SK-N-MC (cell line): ENCODE measurements at regions not wholly inside any gene's neighbourhood (a gene's known extent, or its start where the extent isn't known, plus 50 kb on each side); places are given as distances from the start of the nearest gene placed in this dataset.
"Not testable (repeated sequence)": the region's sequence is repeated elsewhere in the genome, so short reads cannot be mapped to it uniquely, and the experiment has no call there.

ENCODE experiments used
- DNase-seq: peaks from one replicate; pipeline ENCODE4 v3.0.0-alpha.2; 2011; ENCODE audit warnings: low read depth, low spot score
- H3K27ac ChIP-seq: fragments of 200-600 bp; sonication (generic); 2 replicates; pipeline ENCODE4 v1.5.1; 2016; ENCODE audit warnings: mixed run types
- H3K36me3 ChIP-seq: fragments of 200-600 bp; sonication (generic); 2 replicates; pipeline ENCODE4 v1.6.1; 2017; ENCODE audit warnings: antibody characterized with exemption, low read length, mixed read lengths; ENCODE audit not compliant: insufficient read depth
- H3K4me3 ChIP-seq: fragments of 200-600 bp; sonication (generic); 2 replicates; pipeline ENCODE4 v1.5.1; 2016
- H3K9ac ChIP-seq: fragments of 200-600 bp; sonication (generic); 2 replicates; pipeline ENCODE4 v1.8.0; 2017; ENCODE audit warnings: mixed run types, mixed read lengths; ENCODE audit not compliant: insufficient read length
- H3K9me3 ChIP-seq: fragments of 200-600 bp; sonication (generic); 2 replicates; pipeline ENCODE4 v1.6.1; 2017; ENCODE audit warnings: low read depth, mild to moderate bottlenecking, antibody characterized with exemption, low read length, moderate library complexity, mixed read lengths
- EZH2 ChIP-seq: fragments of 200-600 bp; sonication (generic); IDR thresholded peaks from one replicate; pipeline ENCODE4 v1.6.1; 2017; ENCODE audit warnings: antibody characterized with exemption
- FOXP2 ChIP-seq: optimal IDR thresholded peaks from 2 replicates; pipeline ENCODE3; 2011; ENCODE audit warnings: mild to moderate bottlenecking, moderate library complexity; ENCODE audit not compliant: insufficient read depth; ENCODE audit errors: extremely low read length, control extremely low read depth
- POLR2AphosphoS5 ChIP-seq: IDR thresholded peaks from 2 replicates; pipeline ENCODE4 v1.6.1; 2012; ENCODE audit warnings: mild to moderate bottlenecking, low read depth, low read length, borderline replicate concordance

DNA sequence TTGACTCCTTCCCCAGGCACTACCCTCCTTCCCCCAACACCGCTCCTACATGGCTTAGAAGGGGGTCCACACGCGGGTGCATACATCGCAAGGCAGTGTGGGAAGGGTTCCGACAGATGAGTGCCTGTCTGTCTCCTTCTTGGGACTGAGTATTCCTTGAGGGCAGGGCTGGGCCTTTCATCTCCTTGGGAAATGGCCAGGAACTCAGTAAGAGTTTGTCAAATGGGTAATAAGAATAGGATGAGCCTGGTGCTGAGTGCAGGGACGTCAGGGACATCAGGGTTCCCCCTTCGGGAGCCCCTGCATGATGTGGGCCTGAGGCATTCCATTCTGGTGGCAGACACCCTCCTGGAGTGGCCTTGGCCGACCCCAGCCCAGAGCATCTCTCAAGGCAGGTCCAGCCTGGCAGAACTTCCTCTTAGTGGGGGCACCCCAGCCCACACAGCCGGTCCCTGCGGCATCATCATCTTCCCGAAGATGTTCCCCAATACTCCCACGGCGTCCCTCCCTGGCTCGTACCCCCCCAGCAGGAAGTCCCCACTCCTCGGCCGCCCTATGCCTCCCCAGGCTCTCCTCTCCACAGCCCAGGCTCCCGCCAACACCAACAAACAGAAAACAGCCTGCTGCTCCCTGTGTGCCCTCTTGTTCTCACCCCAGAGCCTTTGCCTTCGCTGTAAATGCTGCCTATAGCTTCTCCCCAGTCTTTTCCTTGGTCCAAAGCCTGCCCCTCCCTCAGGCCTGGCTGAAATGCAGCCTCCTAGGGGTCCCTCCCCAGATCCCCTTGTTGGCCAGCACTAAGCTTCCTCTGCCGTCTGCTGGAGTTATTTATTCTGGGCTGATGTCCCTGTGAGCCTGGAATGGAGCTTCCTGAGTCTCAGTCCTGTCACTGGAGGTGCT lies 67.5 kb upstream of the LCTL start:
- Histone ChIP-seq H3K4me3 (no peak overlapping the region), H3K27ac (no peak overlapping the region), H3K36me3 (no peaks in the 10 kb centered on the region), H3K9ac (no peak overlapping the region), H3K9me3 (no peaks in the 10 kb centered on the region)
- TF ChIP-seq EZH2 (no peak), POLR2AphosphoS5 (no peak), FOXP2 (no peak)
- DNase-seq = no peak

DNA sequence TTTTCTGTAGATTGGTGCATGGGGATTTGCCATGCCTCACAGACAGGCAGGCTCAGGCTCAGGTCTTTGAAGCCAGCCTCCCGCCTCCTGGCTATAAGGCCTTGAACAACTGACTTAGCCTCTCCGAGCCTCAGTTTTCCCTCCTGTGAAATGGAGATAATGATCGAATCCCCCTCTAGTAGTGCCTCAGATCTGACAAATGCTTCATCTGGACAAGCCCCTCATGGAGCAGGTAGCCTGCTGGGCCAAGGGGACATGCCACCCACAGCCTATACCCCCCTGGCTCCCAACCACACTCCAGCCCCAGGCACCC lies 68.1 kb upstream of the LCTL start:
- no peak for DNase-seq
- Histone ChIP-seq H3K9me3 (no peaks in the 10 kb centered on the region), H3K4me3 (no peak overlapping the region), H3K27ac (no peak overlapping the region), H3K36me3 (no peaks in the 10 kb centered on the region), H3K9ac (no peak overlapping the region)
- TF ChIP-seq FOXP2 (no peak), POLR2AphosphoS5 (no peak), EZH2 (no peak)

DNA sequence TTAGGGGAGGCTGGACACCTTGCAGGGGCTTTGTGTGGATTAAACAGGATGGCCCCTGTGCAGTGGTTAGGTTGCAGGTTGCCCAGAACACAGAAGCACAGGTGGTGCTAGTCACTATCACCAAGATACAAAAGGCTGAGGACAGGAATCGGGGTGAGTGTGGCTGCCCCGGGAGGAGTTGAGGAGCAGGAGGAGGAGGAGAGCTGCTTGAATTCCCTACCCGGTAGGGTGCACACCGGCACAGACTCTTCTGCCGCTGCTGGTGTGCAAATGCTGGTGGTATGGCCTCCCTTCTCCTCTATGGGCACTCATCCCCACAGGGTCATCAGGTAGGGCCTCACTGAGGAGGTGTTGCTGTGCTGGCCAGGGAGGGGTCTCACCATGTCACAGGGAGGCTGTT lies 67.5 kb upstream of the SMAD6 start:
- TF ChIP-seq POLR2AphosphoS5 (no peak), EZH2 (no peak), FOXP2 (no peak)
- Histone ChIP-seq H3K36me3 (no peaks in the 10 kb centered on the region), H3K27ac (no peak overlapping the region), H3K9me3 (no peaks in the 10 kb centered on the region), H3K4me3 (no peak overlapping the region), H3K9ac (no peak overlapping the region)
- DNase-seq = no peak

DNA sequence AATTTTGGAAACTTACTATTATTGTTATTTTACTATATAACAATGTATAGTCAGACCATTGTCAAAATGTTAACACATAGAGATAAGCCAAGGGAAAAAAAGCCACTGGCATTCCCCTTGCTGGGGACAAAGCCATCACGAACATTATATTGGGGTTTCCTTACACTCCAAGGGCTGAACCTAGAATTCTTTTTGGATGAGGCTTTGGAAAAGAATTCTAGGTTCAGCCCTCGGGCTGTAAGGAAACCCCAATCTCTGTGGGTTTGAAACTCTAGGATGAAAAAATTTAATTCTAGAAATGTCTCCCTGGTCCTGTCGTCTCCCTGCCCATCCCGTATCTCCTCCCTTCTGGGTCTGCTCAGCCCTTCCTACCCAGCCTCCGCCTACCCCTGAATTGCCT lies 67.0 kb upstream of the SMAD6 start:
- Histone ChIP-seq H3K27ac (no peak overlapping the region), H3K36me3 (no peaks in the 10 kb centered on the region), H3K4me3 (no peak overlapping the region), H3K9ac (no peak overlapping the region), H3K9me3 (no peaks in the 10 kb centered on the region)
- TF ChIP-seq FOXP2 (no peak), EZH2 (no peak), POLR2AphosphoS5 (no peak)
- DNase-seq = no peak

DNA sequence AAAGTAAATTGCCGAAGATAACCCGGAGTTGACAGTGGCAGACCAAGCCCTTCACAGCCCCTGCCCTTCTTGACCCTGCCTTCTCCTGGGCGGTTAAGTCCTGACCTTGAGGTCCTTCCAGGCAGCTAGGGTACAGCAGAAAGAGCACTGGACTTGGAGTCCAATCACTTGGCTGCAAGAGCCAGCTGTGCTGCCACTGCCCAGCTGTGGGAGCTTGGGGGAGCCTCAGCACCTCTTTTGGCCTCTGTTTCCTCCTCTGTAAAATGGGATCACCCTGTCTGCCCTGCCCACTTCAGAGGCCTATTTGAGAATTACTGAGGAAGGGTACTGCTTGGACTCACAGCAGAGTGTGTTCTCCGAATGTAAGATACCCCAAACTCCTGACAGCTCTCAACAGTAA lies 66.2 kb upstream of the SMAD6 start:
- Histone ChIP-seq H3K9ac (no peak overlapping the region), H3K4me3 (no peak overlapping the region), H3K9me3 (no peaks in the 10 kb centered on the region), H3K36me3 (no peaks in the 10 kb centered on the region), H3K27ac (no peak overlapping the region)
- no peak for DNase-seq
- TF ChIP-seq POLR2AphosphoS5 (no peak), FOXP2 (no peak), EZH2 (no peak)

DNA sequence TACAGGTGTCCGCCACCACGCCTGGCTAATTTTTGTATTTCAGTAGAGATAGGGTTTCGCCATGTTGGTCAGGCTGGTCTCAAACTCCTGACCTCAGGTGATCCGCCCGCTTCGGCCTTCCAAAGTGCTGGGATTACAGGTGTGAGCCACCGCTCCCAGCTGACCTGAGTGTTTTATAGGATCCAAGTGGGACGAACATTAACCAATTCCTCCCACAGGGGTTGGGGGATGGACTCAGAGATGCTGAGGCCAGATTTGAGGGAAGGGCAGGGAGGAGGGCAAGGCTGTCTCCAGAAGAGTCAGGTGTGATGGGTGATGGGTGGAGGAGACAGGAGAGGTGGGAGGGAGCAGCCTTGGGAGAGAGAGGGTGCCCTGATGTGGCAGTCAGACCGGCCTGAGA lies 65.0 kb upstream of the SMAD6 start:
- H3K9me3 ChIP-seq, H3K9ac ChIP-seq, H3K27ac ChIP-seq, H3K4me3 ChIP-seq, DNase-seq, H3K36me3 ChIP-seq: not testable (repeated sequence)

DNA sequence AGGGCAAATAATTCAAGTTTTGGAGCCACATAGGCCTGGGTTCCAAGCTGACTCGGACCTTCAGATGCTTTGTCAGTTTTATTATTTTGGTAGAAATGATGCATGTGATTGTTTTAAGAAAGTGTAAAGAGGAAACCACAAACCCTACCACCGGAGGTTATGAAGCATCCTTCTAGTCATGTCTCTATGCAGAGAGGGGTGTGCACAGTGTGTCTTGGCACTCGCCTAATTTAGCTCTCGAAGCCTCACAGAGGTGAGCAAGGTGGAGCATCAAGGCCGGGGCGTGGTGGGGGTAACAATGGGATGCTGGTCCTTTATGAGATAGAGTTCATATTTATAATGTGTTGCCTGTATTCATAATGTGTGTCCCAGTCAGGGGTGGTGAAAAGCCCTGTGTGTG lies 63.7 kb upstream of the SMAD6 start:
- no peak overlapping the region for H3K9ac ChIP-seq
- H3K4me3 ChIP-seq = no peak overlapping the region
- no peaks in the 10 kb centered on the region for H3K9me3 ChIP-seq
- TF ChIP-seq FOXP2 (no peak), EZH2 (no peak), POLR2AphosphoS5 (no peak)
- H3K36me3 ChIP-seq = no peaks in the 10 kb centered on the region
- H3K27ac ChIP-seq = no peak overlapping the region
- DNase-seq = no peak

DNA sequence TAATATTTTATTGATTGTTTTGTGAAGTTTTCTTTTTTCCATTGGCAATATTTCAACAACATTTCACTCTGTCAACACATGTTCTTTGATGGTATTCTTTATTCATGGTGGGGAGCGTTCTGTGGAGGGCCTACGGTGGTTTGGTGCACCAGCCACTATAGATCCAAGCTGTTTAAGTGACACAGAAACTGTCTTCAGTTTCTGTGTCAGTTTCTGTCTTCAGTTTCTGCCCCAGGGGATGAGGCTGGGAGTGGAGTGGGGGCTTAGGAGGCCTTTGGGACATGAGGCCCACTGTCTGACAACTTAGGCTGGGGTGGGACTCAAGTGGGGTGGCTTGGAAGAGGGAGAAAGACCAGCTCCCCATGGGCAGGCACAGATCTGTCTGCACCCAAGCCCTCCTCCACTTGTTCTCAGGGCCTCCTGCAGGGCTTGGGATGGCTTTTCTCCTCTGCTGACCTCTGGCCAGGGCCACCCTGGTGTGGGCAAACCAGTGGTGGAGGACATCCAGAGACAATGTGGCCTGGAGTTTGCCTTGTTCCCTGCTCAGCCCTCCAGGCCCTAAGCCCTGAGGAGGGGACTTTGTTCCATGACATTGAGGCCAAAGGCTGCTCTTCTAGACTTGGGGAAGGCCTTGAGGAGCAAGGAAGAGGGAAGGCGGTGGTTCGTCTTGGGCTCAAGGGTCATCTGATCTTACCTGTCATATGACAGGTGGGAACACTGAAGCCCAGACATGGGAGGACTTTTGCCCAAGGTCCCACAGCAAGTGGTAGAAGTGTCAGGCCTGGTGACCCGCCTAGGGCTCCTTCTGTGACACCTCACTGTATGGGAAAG lies 60.3 kb upstream of the SMAD6 start:
- no peaks in the 10 kb centered on the region for H3K36me3 ChIP-seq
- no peak overlapping the region for H3K9ac ChIP-seq
- H3K27ac ChIP-seq = no peak overlapping the region
- no peak for TF ChIP-seq POLR2AphosphoS5
- no peak for DNase-seq
- H3K9me3 ChIP-seq = no peaks in the 10 kb centered on the region
- no peak overlapping the region for H3K4me3 ChIP-seq

DNA sequence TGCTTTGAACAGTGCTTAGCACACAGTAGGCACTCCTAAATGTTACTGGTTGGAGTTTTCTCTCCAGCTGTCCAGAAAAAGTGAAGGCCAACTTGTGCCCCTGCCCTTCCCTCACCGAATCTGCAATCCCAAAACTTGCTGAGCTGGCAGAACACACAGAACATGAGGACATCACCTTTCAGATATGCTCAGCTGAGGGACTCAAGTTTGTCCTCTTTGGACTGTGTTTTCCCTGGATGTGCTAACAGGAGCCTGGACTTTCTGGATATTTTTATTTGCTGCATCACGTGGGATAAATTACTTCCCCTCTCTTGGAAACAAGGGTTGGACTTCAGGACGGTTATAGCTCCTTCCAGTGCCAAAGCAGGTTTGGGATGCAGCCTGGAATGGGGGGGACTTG lies 59.5 kb upstream of the SMAD6 start:
- H3K4me3 ChIP-seq = no peak overlapping the region
- H3K27ac ChIP-seq = no peak overlapping the region
- H3K9me3 ChIP-seq = no peaks in the 10 kb centered on the region
- H3K9ac ChIP-seq = no peak overlapping the region
- DNase-seq = no peak
- TF ChIP-seq FOXP2 (no peak), EZH2 (no peak), POLR2AphosphoS5 (no peak)
- no peaks in the 10 kb centered on the region for H3K36me3 ChIP-seq
